PFSK-1 (cell line): ENCODE measurements at regions not wholly inside any gene's neighbourhood (a gene's known extent, or its start where the extent isn't known, plus 50 kb on each side); places are given as distances from the start of the nearest gene placed in this dataset.

ENCODE experiments used
- POLR2AphosphoS5 ChIP-seq: IDR thresholded peaks from 2 replicates; pipeline ENCODE4 v1.6.1; 2012; ENCODE audit warnings: low read depth, mild to moderate bottlenecking, control low read depth, low read length, moderate library complexity
- SIN3A ChIP-seq: IDR thresholded peaks from 2 replicates; pipeline ENCODE4 v1.6.1; 2012; ENCODE audit warnings: mild to moderate bottlenecking, low read length, moderate library complexity, borderline replicate concordance; ENCODE audit not compliant: insufficient read depth

DNA sequence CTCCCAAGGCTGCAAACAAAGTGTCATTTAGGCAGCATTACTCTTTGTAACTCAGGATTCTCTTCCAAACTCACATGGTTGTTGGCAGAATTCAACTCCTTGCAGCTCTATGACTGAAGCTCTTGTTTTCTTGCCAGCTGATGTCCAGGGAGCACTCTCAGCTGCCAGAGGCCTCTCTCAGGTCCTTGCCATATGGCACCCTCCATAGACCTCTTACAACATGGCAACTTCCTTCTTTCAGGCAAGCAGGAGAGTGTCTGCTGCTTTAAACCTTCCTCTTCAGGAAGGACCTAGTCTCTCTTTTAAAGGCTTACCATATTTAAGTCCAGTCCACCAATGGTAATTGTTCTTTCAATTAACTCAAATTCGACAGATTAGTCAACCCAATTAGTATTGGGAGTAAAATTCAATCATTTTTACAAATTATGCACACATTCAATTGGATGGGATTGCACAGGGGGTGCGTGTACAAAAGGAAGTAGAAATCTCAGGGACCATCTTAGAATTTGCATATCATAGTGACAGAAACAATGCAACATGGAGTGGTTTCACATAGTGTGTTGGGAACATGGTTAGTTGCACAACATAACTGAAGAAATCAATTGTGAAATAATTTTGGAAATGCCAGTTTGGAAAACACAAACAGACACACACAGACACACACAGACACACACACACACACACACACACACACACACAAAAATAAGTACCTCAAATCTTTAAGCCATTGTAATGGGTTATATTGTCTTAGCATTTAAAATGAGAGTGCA, 893.5 kb upstream of the ZEB2 start:
- TF ChIP-seq POLR2AphosphoS5 (no peak), SIN3A (no peak)
